SK-N-MC (cell line): ENCODE measurements at regions not wholly inside any gene's neighbourhood (a gene's known extent, or its start where the extent isn't known, plus 50 kb on each side); places are given as distances from the start of the nearest gene placed in this dataset.

Experiments
- EZH2 ChIP-seq: fragments of 200-600 bp; sonication (generic); IDR thresholded peaks from one replicate; pipeline ENCODE4 v1.6.1; 2017; ENCODE audit warnings: antibody characterized with exemption
- FOXP2 ChIP-seq: optimal IDR thresholded peaks from 2 replicates; pipeline ENCODE3; 2011; ENCODE audit warnings: mild to moderate bottlenecking, moderate library complexity; ENCODE audit not compliant: insufficient read depth; ENCODE audit errors: extremely low read length, control extremely low read depth
- POLR2AphosphoS5 ChIP-seq: IDR thresholded peaks from 2 replicates; pipeline ENCODE4 v1.6.1; 2012; ENCODE audit warnings: mild to moderate bottlenecking, low read depth, low read length, borderline replicate concordance

GRCh38 chr4:188732131-188732530 is 592.9 kb downstream of the TRIML1 start:
- TF ChIP-seq EZH2, result no peak
- no peak for TF ChIP-seq POLR2AphosphoS5
- TF ChIP-seq FOXP2, result no peak
